Urinary bladder (tissue), 3 donors: ENCODE measurements at regions not wholly inside any gene's neighbourhood (a gene's known extent, or its start where the extent isn't known, plus 50 kb on each side); places are given as distances from the start of the nearest gene placed in this dataset.

Experiments used
- DNase-seq: peaks from one replicate; pipeline ENCODE4 v3.0.0-alpha.2; 2015; ENCODE audit errors: extremely low spot score
- H3K27ac ChIP-seq: one replicate; pipeline ENCODE4 v1.5.1; 2013; ENCODE audit warnings: low read depth, mild to moderate bottlenecking, moderate library complexity
- H3K36me3 ChIP-seq: one replicate; pipeline ENCODE4 v1.6.1; 2013; ENCODE audit warnings: mild to moderate bottlenecking, moderate library complexity; ENCODE audit not compliant: insufficient read depth
- H3K4me1 ChIP-seq: one replicate; pipeline ENCODE4 v1.6.1; 2013; ENCODE audit warnings: mild to moderate bottlenecking, moderate library complexity; ENCODE audit not compliant: insufficient read depth
- H3K4me3 ChIP-seq: one replicate; pipeline ENCODE4 v1.5.1; 2013; ENCODE audit warnings: low read depth, low read length
- WGBS: extraction: QIAGEN DNeasy Blood & Tissue Kit; methylation state at CpG from one replicate; pipeline ENCODE4 v1.1.7; 2013; 5-methylcytosine and 5-hydroxymethylcytosine counted together
- donor health status: healthy with polysubstance abuse.
- donor health status: healthy.

- Histone ChIP-seq H3K27ac (no peak overlapping the region), H3K4me1 (no peaks in the 10 kb centered on the region), H3K4me3 (no peak overlapping the region), H3K36me3 (no peaks in the 10 kb centered on the region)
- WGBS = 92% methylated on average over 1 of the region's 1 CpG
- DNase-seq = no peak
These were observed 402.1 kb downstream of the AACS start for GRCh38 chr12:125467363-125467762.

- 70% methylated on average over 1 of the region's 1 CpG for WGBS
- H3K36me3 ChIP-seq = no peaks in the 10 kb centered on the region
These were observed 404.4 kb downstream of the AACS start for GRCh38 chr12:125469683-125470082.

GRCh38 chr12:125470838-125471783 lies 405.9 kb downstream of the AACS start:
- Histone ChIP-seq H3K27ac (no peak overlapping the region), H3K36me3 (no peaks in the 10 kb centered on the region), H3K4me1 (no peaks in the 10 kb centered on the region), H3K4me3 (no peak overlapping the region)
- WGBS = 70% methylated on average over 15 of the region's 15 CpGs
- DNase-seq = no peak

More at GRCh38 chr12:125469683-125470082, 404.4 kb downstream of the AACS start:
- no peak for DNase-seq
- Histone ChIP-seq H3K4me3 (no peak overlapping the region), H3K27ac (no peak overlapping the region), H3K4me1 (no peaks in the 10 kb centered on the region)

- DNase-seq = no peak
- Histone ChIP-seq H3K4me3 (no peak overlapping the region), H3K4me1 (no peaks in the 10 kb centered on the region), H3K36me3 (no peaks in the 10 kb centered on the region), H3K27ac (no peak overlapping the region)
These were observed 408.3 kb downstream of the AACS start for GRCh38 chr12:125473501-125473900.

GRCh38 chr12:125487336-125487735 lies 422.1 kb downstream of the AACS start:
- Histone ChIP-seq H3K4me3 (no peak overlapping the region), H3K36me3 (no peaks in the 10 kb centered on the region), H3K27ac (no peak overlapping the region), H3K4me1 (no peaks in the 10 kb centered on the region)
- DNase-seq = no peak
- 68% methylated on average over 4 of the region's 4 CpGs for WGBS

GRCh38 chr12:125491553-125491952 lies 426.3 kb downstream of the AACS start:
- Histone ChIP-seq H3K4me1 (no peaks in the 10 kb centered on the region), H3K36me3 (no peaks in the 10 kb centered on the region), H3K27ac (no peak overlapping the region), H3K4me3 (no peak overlapping the region)
- DNase-seq = no peak
- 87% methylated on average over 7 of the region's 7 CpGs for WGBS

- no peak overlapping the region for H3K4me3 ChIP-seq
- no peak overlapping the region for H3K27ac ChIP-seq
- WGBS = 79% methylated on average over 20 of the region's 20 CpGs
- DNase-seq = no peak
- H3K36me3 ChIP-seq = no peaks in the 10 kb centered on the region
- H3K4me1 ChIP-seq = no peaks in the 10 kb centered on the region
These were observed 427.4 kb downstream of the AACS start for GRCh38 chr12:125492354-125493270.

GRCh38 chr12:125493704-125494308 lies 428.6 kb downstream of the AACS start:
- WGBS = 91% methylated on average over 14 of the region's 14 CpGs
- H3K4me1 ChIP-seq = no peaks in the 10 kb centered on the region
- H3K4me3 ChIP-seq = no peak overlapping the region
- no peak for DNase-seq
- no peaks in the 10 kb centered on the region for H3K36me3 ChIP-seq
- H3K27ac ChIP-seq = no peak overlapping the region

- Histone ChIP-seq H3K36me3 (no peaks in the 10 kb centered on the region), H3K27ac (no peak overlapping the region), H3K4me3 (no peak overlapping the region), H3K4me1 (no peaks in the 10 kb centered on the region)
- WGBS = 57% methylated on average over 6 of the region's 6 CpGs
- no peak for DNase-seq
These were observed 437.9 kb downstream of the AACS start for GRCh38 chr12:125503128-125503527.

- Histone ChIP-seq H3K36me3 (no peaks in the 10 kb centered on the region), H3K4me3 (no peak overlapping the region), H3K4me1 (no peaks in the 10 kb centered on the region), H3K27ac (no peak overlapping the region)
- WGBS = 61% methylated on average over 6 of the region's 6 CpGs
- DNase-seq = no peak
These were observed 444.0 kb downstream of the AACS start for GRCh38 chr12:125509195-125509594.

- H3K27ac ChIP-seq = no peak overlapping the region
- H3K36me3 ChIP-seq = no peaks in the 10 kb centered on the region
- no peak overlapping the region for H3K4me3 ChIP-seq
- no peaks in the 10 kb centered on the region for H3K4me1 ChIP-seq
- 60% methylated on average over 12 of the region's 12 CpGs for WGBS
- no peak for DNase-seq
These were observed 447.5 kb downstream of the AACS start for GRCh38 chr12:125512541-125513298.

GRCh38 chr12:125515887-125516286 lies 450.7 kb downstream of the AACS start:
- no peak overlapping the region for H3K4me3 ChIP-seq
- no peak for DNase-seq
- WGBS = 86% methylated on average over 8 of the region's 8 CpGs
- no peaks in the 10 kb centered on the region for H3K4me1 ChIP-seq
- no peak overlapping the region for H3K27ac ChIP-seq
- H3K36me3 ChIP-seq = no peaks in the 10 kb centered on the region

GRCh38 chr12:125518074-125518473 lies 452.8 kb downstream of the AACS start:
- H3K4me3 ChIP-seq = no peak overlapping the region
- H3K27ac ChIP-seq = no peak overlapping the region
- WGBS = 16% methylated on average over 2 of the region's 2 CpGs
- DNase-seq = no peak
- H3K4me1 ChIP-seq = no peaks in the 10 kb centered on the region
- H3K36me3 ChIP-seq = no peaks in the 10 kb centered on the region
